Fibroblast of mammary gland (primary cell): ENCODE measurements at regions not wholly inside any gene's neighbourhood (a gene's known extent, or its start where the extent isn't known, plus 50 kb on each side); places are given as distances from the start of the nearest gene placed in this dataset.

Experiments
- DNase-seq: peaks from one replicate; pipeline ENCODE4 v3.0.0-alpha.2; 2010; ENCODE audit warnings: low read depth
- H3K4me3 ChIP-seq: 2 replicates; pipeline ENCODE4 v1.5.1; 2011; ENCODE audit warnings: low read depth, mild to moderate bottlenecking, low read length, moderate library complexity; ENCODE audit not compliant: control insufficient read depth
- CTCF ChIP-seq: conservative IDR thresholded peaks from 2 replicates; pipeline ENCODE4 v1.5.1; 2011; ENCODE audit warnings: low read depth, low read length, inconsistent platforms; ENCODE audit not compliant: control insufficient read depth, insufficient read depth

GRCh38 chr1:30255111-30255724 is 468.2 kb downstream of the MATN1 start:
- DNase-seq, result no peak
- H3K4me3 ChIP-seq, result no peak overlapping the region
- no peak for TF ChIP-seq CTCF

GRCh38 chr1:30253807-30254440 is 469.5 kb downstream of the MATN1 start:
- TF ChIP-seq CTCF, result no peak
- no peak overlapping the region for H3K4me3 ChIP-seq
- DNase-seq, result no peak

GRCh38 chr1:30253361-30253760 is 470.0 kb downstream of the MATN1 start:
- no peak overlapping the region for H3K4me3 ChIP-seq
- no peak for TF ChIP-seq CTCF
- no peak for DNase-seq

GRCh38 chr1:30250984-30251850 is 472.2 kb downstream of the MATN1 start:
- no peak for TF ChIP-seq CTCF
- no peak for DNase-seq
- no peak overlapping the region for H3K4me3 ChIP-seq

- no peak for DNase-seq
- H3K4me3 ChIP-seq, result no peak overlapping the region
- no peak for TF ChIP-seq CTCF
These were observed 472.9 kb downstream of the MATN1 start for GRCh38 chr1:30250338-30250983.

GRCh38 chr1:30249446-30250337 is 473.7 kb downstream of the MATN1 start:
- no peak for TF ChIP-seq CTCF
- no peak for DNase-seq
- no peak overlapping the region for H3K4me3 ChIP-seq
